IPS-18a (cell line): ENCODE measurements at regions not wholly inside any gene's neighbourhood (a gene's known extent, or its start where the extent isn't known, plus 50 kb on each side); places are given as distances from the start of the nearest gene placed in this dataset.
"Not testable (repeated sequence)": the region's sequence is repeated elsewhere in the genome, so short reads cannot be mapped to it uniquely, and the experiment has no call there.

ENCODE experiments used
- H3K27ac ChIP-seq: one replicate; pipeline ENCODE4 v1.5.1; 2013; ENCODE audit warnings: low read length
- H3K27me3 ChIP-seq: one replicate; pipeline ENCODE4 v1.6.1; 2013; ENCODE audit warnings: mild to moderate bottlenecking, low read length; ENCODE audit not compliant: control insufficient read depth, insufficient read depth
- H3K36me3 ChIP-seq: one replicate; pipeline ENCODE4 v1.6.1; 2013; ENCODE audit warnings: low read depth, low read length; ENCODE audit not compliant: control insufficient read depth
- H3K4me1 ChIP-seq: one replicate; pipeline ENCODE4 v1.6.1; 2013; ENCODE audit warnings: low read depth, low read length; ENCODE audit not compliant: control insufficient read depth
- H3K4me3 ChIP-seq: one replicate; pipeline ENCODE4 v1.5.1; 2013; ENCODE audit warnings: low read length
- H3K9ac ChIP-seq: one replicate; pipeline ENCODE4 v1.6.1; 2013; ENCODE audit warnings: mild to moderate bottlenecking, low read length, moderate library complexity
- H3K9me3 ChIP-seq: one replicate; pipeline ENCODE4 v1.6.1; 2013; ENCODE audit warnings: low read depth, low read length; ENCODE audit not compliant: control insufficient read depth

- H3K36me3 ChIP-seq, H3K4me3 ChIP-seq, H3K27me3 ChIP-seq, H3K27ac ChIP-seq, H3K4me1 ChIP-seq, H3K9ac ChIP-seq: not testable (repeated sequence)
- peaks cover 11% of the 10 kb centered on the region for H3K9me3 ChIP-seq
These were observed 932.0 kb upstream of the PCDH7 start for GRCh38 chr4:29788123-29788522.

- H3K4me1 ChIP-seq: no peaks in the 10 kb centered on the region
- H3K27me3 ChIP-seq: no peaks in the 10 kb centered on the region
- H3K36me3 ChIP-seq: no peaks in the 10 kb centered on the region
- no peak overlapping the region for H3K27ac ChIP-seq
- peaks cover 11% of the 10 kb centered on the region for H3K9me3 ChIP-seq
- H3K9ac ChIP-seq: no peak overlapping the region
- H3K4me3 ChIP-seq: no peak overlapping the region
These were observed 914.9 kb upstream of the PCDH7 start for GRCh38 chr4:29805245-29805644.

DNA sequence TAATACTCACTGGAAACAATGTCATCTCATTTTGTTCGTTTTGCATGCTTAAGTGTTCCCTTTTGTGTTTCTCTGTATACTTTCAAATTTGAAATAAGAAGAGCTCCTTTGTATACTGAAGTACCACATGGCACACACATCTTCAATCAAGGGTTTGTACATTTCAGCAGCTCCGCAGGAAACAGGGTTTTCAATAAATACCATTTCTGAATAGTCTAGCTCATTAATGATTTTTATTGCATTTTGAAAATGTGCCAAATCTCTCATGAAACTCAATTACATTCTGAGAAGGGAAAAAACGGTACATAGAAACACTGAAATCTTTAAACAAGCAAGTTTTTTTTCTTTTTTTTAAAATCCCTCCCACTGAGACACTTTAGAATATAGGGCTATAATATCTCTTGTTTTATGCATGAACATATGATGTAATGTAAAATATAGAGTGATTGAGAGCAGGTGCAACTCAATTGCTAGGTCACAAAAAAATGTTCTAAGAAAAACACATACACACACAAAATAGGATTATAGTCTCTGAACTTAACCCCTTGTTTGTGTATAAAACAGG is 914.2 kb upstream of the PCDH7 start:
- no peak overlapping the region for H3K27ac ChIP-seq
- H3K9ac ChIP-seq: no peak overlapping the region
- H3K9me3 ChIP-seq: peaks cover 12% of the 10 kb centered on the region
- no peaks in the 10 kb centered on the region for H3K4me1 ChIP-seq
- H3K4me3 ChIP-seq: no peak overlapping the region
- H3K27me3 ChIP-seq: no peaks in the 10 kb centered on the region
- no peaks in the 10 kb centered on the region for H3K36me3 ChIP-seq

DNA sequence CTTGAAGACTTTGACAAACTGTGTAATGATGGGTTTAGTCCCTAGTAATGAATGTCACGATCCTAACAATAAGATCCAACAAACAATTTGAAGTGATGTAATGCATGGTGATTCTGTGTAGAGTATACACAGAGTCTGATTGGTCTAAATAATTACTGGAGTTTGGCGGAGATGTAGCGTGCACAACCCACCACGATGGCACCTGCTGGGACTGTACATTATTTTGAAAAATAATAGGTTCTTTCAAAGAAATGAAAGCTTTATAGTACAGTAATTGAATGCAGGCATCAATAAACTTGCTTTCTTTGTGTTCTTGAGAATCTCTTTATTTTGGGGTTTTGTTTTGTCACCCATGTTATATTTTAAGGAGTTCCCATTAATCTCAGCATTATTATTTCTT is 902.2 kb upstream of the PCDH7 start:
- Histone ChIP-seq H3K27ac (no peak overlapping the region), H3K27me3 (no peaks in the 10 kb centered on the region), H3K36me3 (no peaks in the 10 kb centered on the region), H3K9ac (no peak overlapping the region), H3K9me3 (no peaks in the 10 kb centered on the region), H3K4me3 (no peak overlapping the region), H3K4me1 (no peaks in the 10 kb centered on the region)

- H3K4me1 ChIP-seq: no peaks in the 10 kb centered on the region
- no peaks in the 10 kb centered on the region for H3K36me3 ChIP-seq
- no peak overlapping the region for H3K27ac ChIP-seq
- H3K27me3 ChIP-seq: no peaks in the 10 kb centered on the region
- peaks cover 1% of the 10 kb centered on the region for H3K9me3 ChIP-seq
- no peak overlapping the region for H3K9ac ChIP-seq
- H3K4me3 ChIP-seq: no peak overlapping the region
These were observed 891.1 kb upstream of the PCDH7 start for GRCh38 chr4:29829067-29829466.

DNA sequence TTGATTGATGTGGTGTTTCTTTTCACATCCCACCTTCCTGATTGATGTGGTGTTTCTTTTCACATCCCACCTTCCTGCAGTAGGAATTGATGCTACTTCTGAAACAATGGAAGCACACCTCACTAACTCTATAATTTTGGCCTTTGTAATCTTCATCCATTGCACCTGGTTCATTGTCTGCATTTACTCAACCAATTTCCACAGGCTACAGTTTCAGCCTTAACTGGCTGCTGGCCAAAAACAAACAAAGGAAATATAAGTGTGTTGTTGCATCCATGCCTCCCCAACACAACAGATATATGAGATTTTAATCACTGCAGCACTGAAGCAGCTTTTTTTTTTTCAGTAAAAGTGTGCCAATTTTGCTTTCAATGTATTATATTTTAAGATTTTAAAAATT is 867.6 kb upstream of the PCDH7 start:
- Histone ChIP-seq H3K9me3 (no peaks in the 10 kb centered on the region), H3K4me1 (peaks cover 14% of the 10 kb centered on the region), H3K36me3 (no peaks in the 10 kb centered on the region), H3K27me3 (no peaks in the 10 kb centered on the region), H3K9ac (no peak overlapping the region), H3K27ac (no peak overlapping the region), H3K4me3 (no peak overlapping the region)

GRCh38 chr4:29853833-29854232 is 866.3 kb upstream of the PCDH7 start:
- no peak overlapping the region for H3K27ac ChIP-seq
- no peaks in the 10 kb centered on the region for H3K9me3 ChIP-seq
- H3K27me3 ChIP-seq: no peaks in the 10 kb centered on the region
- H3K9ac ChIP-seq: no peak overlapping the region
- H3K4me1 ChIP-seq: peaks cover 14% of the 10 kb centered on the region
- no peaks in the 10 kb centered on the region for H3K36me3 ChIP-seq
- no peak overlapping the region for H3K4me3 ChIP-seq

DNA sequence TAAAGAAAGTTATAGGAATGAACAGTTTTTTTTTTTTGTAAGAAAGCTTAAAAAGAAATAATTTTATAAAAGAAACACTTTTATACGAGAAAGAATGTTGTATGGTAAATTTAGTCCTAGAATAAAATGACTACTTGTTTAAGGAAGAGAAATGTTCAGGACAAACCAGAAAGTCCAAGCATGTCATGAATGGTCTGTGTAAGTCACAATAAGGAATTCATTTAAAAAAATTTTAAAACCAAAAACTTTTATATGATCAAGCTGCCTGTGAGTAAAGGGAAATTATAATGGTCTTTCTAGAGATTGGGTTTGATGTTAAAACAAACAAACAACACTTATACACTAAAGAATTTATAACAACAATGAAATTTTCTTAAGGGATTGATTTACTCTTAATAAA is 858.9 kb upstream of the PCDH7 start:
- Histone ChIP-seq H3K27ac (no peak overlapping the region), H3K9me3 (peaks cover 43% of the 10 kb centered on the region), H3K4me3 (no peak overlapping the region), H3K27me3 (no peaks in the 10 kb centered on the region), H3K36me3 (no peaks in the 10 kb centered on the region), H3K4me1 (peaks cover 4% of the 10 kb centered on the region), H3K9ac (no peak overlapping the region)

DNA sequence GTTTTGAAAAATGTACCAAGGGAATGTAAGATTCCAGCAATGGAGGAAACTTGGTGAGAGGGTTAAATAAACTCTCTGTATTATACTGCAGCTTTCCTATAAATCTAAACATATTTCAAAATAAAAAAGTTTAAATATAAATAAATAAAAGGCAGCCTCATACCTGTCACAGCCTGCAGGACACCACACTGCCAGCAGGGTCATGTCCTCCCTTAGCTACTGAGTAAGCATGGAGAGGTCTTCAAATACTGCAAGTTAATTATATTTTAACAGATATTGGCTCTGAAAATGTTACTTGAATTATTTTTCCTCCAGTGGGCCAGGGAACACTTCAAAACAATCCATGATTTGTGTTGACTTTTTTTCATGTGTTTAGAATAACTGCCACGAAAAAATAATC is 852.8 kb upstream of the PCDH7 start:
- Histone ChIP-seq H3K27ac (no peak overlapping the region), H3K9ac (no peak overlapping the region), H3K27me3 (no peaks in the 10 kb centered on the region), H3K9me3 (peaks cover 19% of the 10 kb centered on the region), H3K4me3 (no peak overlapping the region), H3K4me1 (no peaks in the 10 kb centered on the region), H3K36me3 (no peaks in the 10 kb centered on the region)

- no peak overlapping the region for H3K27ac ChIP-seq
- no peaks in the 10 kb centered on the region for H3K27me3 ChIP-seq
- no peaks in the 10 kb centered on the region for H3K4me1 ChIP-seq
- no peak overlapping the region for H3K4me3 ChIP-seq
- H3K9me3 ChIP-seq: no peaks in the 10 kb centered on the region
- H3K9ac ChIP-seq: no peak overlapping the region
- no peaks in the 10 kb centered on the region for H3K36me3 ChIP-seq
These were observed 819.8 kb upstream of the PCDH7 start for GRCh38 chr4:29900336-29900735.

DNA sequence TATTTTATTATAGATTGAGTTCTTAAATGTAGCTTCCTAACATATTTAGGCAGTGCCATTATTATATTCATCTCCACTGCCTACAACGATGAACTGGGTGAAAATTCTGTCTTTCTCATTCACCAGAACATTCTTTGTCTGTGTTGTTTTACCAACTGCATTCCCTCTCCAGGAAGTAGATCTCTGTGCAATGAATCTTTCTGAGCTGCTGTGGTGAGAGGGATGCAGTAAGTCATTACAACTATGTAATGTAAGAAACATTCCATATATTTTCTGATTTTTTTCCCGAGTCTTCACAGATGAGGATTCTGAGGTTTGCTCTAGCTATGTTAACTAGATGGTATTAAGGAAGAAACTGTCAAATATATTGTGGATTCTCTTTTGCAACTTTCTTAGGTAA is 811.9 kb upstream of the PCDH7 start:
- no peak overlapping the region for H3K9ac ChIP-seq
- H3K4me1 ChIP-seq: no peaks in the 10 kb centered on the region
- H3K4me3 ChIP-seq: no peak overlapping the region
- H3K36me3 ChIP-seq: no peaks in the 10 kb centered on the region
- H3K27ac ChIP-seq: no peak overlapping the region
- no peaks in the 10 kb centered on the region for H3K27me3 ChIP-seq
- no peaks in the 10 kb centered on the region for H3K9me3 ChIP-seq

- Histone ChIP-seq H3K4me1 (no peaks in the 10 kb centered on the region), H3K4me3 (no peak overlapping the region), H3K27me3 (no peaks in the 10 kb centered on the region), H3K9ac (no peak overlapping the region), H3K9me3 (no peaks in the 10 kb centered on the region), H3K27ac (no peak overlapping the region), H3K36me3 (no peaks in the 10 kb centered on the region)
These were observed 792.3 kb upstream of the PCDH7 start for GRCh38 chr4:29927895-29928294.
